Prostate gland (tissue), 2 donors: ENCODE measurements at regions not wholly inside any gene's neighbourhood (a gene's known extent, or its start where the extent isn't known, plus 50 kb on each side); places are given as distances from the start of the nearest gene placed in this dataset.

Experiments
- POLR2A ChIP-seq: fragments of 450-650 bp; IDR thresholded peaks from one replicate; pipeline ENCODE4 v1.6.1; 2016; ENCODE audit warnings: antibody characterized with exemption, mild to moderate bottlenecking
- TF ChIP-seq, protein P1 (sequence below), 4 experiments: fragments of 200-600 bp in 2 of 4; fragments of 450-650 bp in 2 of 4; sonication (generic) in 2 of 4; IDR thresholded peaks; 1 replicate in 3 of 4; 2 replicates in 1 of 4; pipeline ENCODE4 v1.5.1; 2016 to 2019; ENCODE audit warnings: antibody characterized with exemption in 4 of 4, mild to moderate bottlenecking in 2 of 4, moderate library complexity in 2 of 4

DNA sequence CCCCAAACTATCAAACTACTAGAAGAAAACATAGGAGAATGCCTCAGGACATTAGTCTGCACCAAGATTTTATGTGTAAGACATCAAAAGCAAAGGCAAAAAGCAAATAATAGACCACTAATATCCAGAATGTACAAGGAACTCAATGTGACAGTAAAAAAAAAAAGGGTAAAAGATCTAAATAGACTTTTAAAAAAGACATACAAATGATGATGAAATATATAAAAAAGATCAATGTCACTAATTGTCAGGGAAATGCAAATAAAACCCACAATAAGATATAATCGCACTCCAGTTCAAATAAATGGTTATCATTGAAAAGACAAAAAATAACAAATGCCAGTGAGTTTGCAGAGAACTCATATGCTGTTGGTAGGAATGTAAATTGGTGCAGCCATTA, 118.3 kb upstream of the DUSP22 start:
- TF ChIP-seq, protein P1, sequence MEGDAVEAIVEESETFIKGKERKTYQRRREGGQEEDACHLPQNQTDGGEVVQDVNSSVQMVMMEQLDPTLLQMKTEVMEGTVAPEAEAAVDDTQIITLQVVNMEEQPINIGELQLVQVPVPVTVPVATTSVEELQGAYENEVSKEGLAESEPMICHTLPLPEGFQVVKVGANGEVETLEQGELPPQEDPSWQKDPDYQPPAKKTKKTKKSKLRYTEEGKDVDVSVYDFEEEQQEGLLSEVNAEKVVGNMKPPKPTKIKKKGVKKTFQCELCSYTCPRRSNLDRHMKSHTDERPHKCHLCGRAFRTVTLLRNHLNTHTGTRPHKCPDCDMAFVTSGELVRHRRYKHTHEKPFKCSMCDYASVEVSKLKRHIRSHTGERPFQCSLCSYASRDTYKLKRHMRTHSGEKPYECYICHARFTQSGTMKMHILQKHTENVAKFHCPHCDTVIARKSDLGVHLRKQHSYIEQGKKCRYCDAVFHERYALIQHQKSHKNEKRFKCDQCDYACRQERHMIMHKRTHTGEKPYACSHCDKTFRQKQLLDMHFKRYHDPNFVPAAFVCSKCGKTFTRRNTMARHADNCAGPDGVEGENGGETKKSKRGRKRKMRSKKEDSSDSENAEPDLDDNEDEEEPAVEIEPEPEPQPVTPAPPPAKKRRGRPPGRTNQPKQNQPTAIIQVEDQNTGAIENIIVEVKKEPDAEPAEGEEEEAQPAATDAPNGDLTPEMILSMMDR (IDR thresholded peaks at IDR 0.05), result no peak
- TF ChIP-seq POLR2A, result no peak
